ENCODE measurements at regions not wholly inside any gene's neighbourhood (a gene's known extent, or its start where the extent isn't known, plus 50 kb on each side); places are given as distances from the start of the nearest gene placed in this dataset.

GRCh38 chr12:87612996-87613395, 416.2 kb downstream of the C12orf50 start:
- TF ChIP-seq, protein P1, sequence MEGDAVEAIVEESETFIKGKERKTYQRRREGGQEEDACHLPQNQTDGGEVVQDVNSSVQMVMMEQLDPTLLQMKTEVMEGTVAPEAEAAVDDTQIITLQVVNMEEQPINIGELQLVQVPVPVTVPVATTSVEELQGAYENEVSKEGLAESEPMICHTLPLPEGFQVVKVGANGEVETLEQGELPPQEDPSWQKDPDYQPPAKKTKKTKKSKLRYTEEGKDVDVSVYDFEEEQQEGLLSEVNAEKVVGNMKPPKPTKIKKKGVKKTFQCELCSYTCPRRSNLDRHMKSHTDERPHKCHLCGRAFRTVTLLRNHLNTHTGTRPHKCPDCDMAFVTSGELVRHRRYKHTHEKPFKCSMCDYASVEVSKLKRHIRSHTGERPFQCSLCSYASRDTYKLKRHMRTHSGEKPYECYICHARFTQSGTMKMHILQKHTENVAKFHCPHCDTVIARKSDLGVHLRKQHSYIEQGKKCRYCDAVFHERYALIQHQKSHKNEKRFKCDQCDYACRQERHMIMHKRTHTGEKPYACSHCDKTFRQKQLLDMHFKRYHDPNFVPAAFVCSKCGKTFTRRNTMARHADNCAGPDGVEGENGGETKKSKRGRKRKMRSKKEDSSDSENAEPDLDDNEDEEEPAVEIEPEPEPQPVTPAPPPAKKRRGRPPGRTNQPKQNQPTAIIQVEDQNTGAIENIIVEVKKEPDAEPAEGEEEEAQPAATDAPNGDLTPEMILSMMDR (IDR thresholded peaks at IDR 0.05): no peak
- no peak for TF ChIP-seq POLR2A (IDR thresholded peaks at IDR 0.05)
